Body of pancreas (tissue), 4 donors: ENCODE measurements at regions not wholly inside any gene's neighbourhood (a gene's known extent, or its start where the extent isn't known, plus 50 kb on each side); places are given as distances from the start of the nearest gene placed in this dataset.

Experiments used
- POLR2A ChIP-seq, 3 donors: fragments of 450-650 bp; IDR thresholded peaks; one replicate each; pipeline ENCODE4 v1.6.1; 2016; ENCODE audit warnings: antibody characterized with exemption in 3 of 3, mild to moderate bottlenecking in 2 of 3
- TF ChIP-seq, protein P1 (sequence below), 7 experiments: fragments of 450-650 bp in 4 of 7; fragments of 200-600 bp in 3 of 7; sonication (generic) in 3 of 7; IDR thresholded peaks; one replicate each; pipeline ENCODE4 v1.5.1; 2016 to 2019; ENCODE audit warnings: antibody characterized with exemption in 7 of 7

DNA sequence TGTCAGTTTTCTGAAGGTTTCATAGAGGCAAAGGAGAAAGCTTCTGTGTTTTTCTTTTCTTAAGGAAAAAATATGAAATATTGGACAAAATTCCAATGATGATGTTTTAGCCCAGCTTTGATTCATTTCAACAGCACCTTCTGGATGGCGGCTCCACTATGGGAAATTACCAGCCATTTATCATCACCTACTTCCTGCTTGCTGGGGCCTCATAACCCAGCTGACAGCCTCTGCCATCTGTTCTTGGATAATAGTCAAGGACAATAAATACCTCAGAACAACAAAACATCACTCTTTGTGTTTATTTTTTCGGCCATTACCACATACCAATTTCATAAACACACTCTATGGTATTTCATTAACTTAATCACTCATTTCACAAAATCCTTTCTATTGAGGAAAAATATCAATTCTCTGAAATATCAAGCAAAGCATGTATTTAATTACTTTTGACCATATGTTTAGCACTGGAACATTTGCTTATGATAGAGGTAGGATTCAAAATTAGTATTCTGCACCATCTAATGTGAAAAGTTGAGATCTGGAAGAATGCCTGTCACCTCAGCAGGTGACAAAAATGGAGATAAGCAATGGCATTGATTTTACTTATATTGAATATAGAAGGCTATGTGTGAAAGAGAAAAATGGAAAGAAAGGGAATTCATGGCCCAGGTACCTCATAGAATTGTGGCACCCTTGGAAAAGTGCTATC lies 629.7 kb downstream of the LIG4 start:
- no peak for TF ChIP-seq POLR2A (IDR thresholded peaks at IDR 0.05)
- TF ChIP-seq, protein P1, sequence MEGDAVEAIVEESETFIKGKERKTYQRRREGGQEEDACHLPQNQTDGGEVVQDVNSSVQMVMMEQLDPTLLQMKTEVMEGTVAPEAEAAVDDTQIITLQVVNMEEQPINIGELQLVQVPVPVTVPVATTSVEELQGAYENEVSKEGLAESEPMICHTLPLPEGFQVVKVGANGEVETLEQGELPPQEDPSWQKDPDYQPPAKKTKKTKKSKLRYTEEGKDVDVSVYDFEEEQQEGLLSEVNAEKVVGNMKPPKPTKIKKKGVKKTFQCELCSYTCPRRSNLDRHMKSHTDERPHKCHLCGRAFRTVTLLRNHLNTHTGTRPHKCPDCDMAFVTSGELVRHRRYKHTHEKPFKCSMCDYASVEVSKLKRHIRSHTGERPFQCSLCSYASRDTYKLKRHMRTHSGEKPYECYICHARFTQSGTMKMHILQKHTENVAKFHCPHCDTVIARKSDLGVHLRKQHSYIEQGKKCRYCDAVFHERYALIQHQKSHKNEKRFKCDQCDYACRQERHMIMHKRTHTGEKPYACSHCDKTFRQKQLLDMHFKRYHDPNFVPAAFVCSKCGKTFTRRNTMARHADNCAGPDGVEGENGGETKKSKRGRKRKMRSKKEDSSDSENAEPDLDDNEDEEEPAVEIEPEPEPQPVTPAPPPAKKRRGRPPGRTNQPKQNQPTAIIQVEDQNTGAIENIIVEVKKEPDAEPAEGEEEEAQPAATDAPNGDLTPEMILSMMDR (IDR thresholded peaks at IDR 0.05), result no peak
